Astrocyte (in vitro differentiated cells and primary cell): ENCODE measurements at regions not wholly inside any gene's neighbourhood (a gene's known extent, or its start where the extent isn't known, plus 50 kb on each side); places are given as distances from the start of the nearest gene placed in this dataset.
"Not testable (repeated sequence)": the region's sequence is repeated elsewhere in the genome, so short reads cannot be mapped to it uniquely, and the experiment has no call there.

Experiments used
- DNase-seq: peaks from one replicate; pipeline ENCODE4 v3.0.0-alpha.2; 2010; ENCODE audit warnings: low read depth
- FAIRE-seq: peaks from 2 replicates; lab custom pipeline; 2011; peaks lifted over from hg19 to GRCh38; lab: Jason Lieb, UNC
- H2AFZ ChIP-seq: 2 replicates; pipeline ENCODE4 v1.6.0; 2012; ENCODE audit warnings: low read depth, low read length, inconsistent platforms
- H3K27ac ChIP-seq: 2 replicates; pipeline ENCODE4 v1.5.1; 2011; ENCODE audit warnings: low read depth, low read length, inconsistent platforms
- H3K27me3 ChIP-seq: 2 replicates; pipeline ENCODE4 v1.6.0; 2011; ENCODE audit warnings: low read length, inconsistent platforms; ENCODE audit not compliant: insufficient read depth
- H3K36me3 ChIP-seq: 2 replicates; pipeline ENCODE4 v1.5.1; 2011; ENCODE audit warnings: low read length, inconsistent platforms; ENCODE audit not compliant: insufficient read depth
- H3K4me1 ChIP-seq: 2 replicates; pipeline ENCODE4 v1.5.1; 2011; ENCODE audit warnings: low read length, inconsistent platforms; ENCODE audit not compliant: insufficient read depth
- H3K4me2 ChIP-seq: 2 replicates; pipeline ENCODE4 v1.6.0; 2012; ENCODE audit warnings: low read length, inconsistent platforms
- H3K4me3 ChIP-seq: 2 replicates; pipeline ENCODE4 v1.5.1; 2011; ENCODE audit warnings: low read depth, mild to moderate bottlenecking, low read length, inconsistent platforms; ENCODE audit not compliant: insufficient read depth
- H3K79me2 ChIP-seq: 2 replicates; pipeline ENCODE4 v1.6.0; 2012; ENCODE audit warnings: mild to moderate bottlenecking, low read length, inconsistent platforms; ENCODE audit not compliant: insufficient read depth
- H3K9ac ChIP-seq: 2 replicates; pipeline ENCODE4 v1.6.0; 2012; ENCODE audit warnings: mild to moderate bottlenecking, low read length, inconsistent platforms
- H3K9me3 ChIP-seq: 2 replicates; pipeline ENCODE4 v1.5.1; 2012; ENCODE audit warnings: low read depth, mild to moderate bottlenecking, low read length, inconsistent platforms; ENCODE audit not compliant: insufficient read depth
- H4K20me1 ChIP-seq: 2 replicates; pipeline ENCODE4 v1.6.0; 2012; ENCODE audit warnings: low read length, inconsistent platforms; ENCODE audit not compliant: insufficient read depth
- H3K27ac Mint-ChIP-seq: one replicate; pipeline ENCODE4 v1.8.0; 2021; ENCODE audit warnings: mild to moderate bottlenecking, mixed read lengths; ENCODE audit not compliant: unreplicated experiment
- H3K27me3 Mint-ChIP-seq: one replicate; pipeline ENCODE4 v1.8.0; 2021; ENCODE audit warnings: low read depth, mixed read lengths; ENCODE audit not compliant: unreplicated experiment
- H3K36me3 Mint-ChIP-seq: one replicate; pipeline ENCODE4 v1.8.0; 2021; ENCODE audit warnings: low read depth, mixed read lengths; ENCODE audit not compliant: unreplicated experiment
- H3K4me1 Mint-ChIP-seq: one replicate; pipeline ENCODE4 v1.8.0; 2021; ENCODE audit warnings: low read depth, mixed read lengths; ENCODE audit not compliant: unreplicated experiment
- H3K4me3 Mint-ChIP-seq: one replicate; pipeline ENCODE4 v1.8.0; 2021; ENCODE audit warnings: mild to moderate bottlenecking, moderate library complexity, mixed read lengths; ENCODE audit not compliant: unreplicated experiment
- H3K9me3 Mint-ChIP-seq: one replicate; pipeline ENCODE4 v1.8.0; 2021; ENCODE audit warnings: mild to moderate bottlenecking, mixed read lengths; ENCODE audit not compliant: unreplicated experiment
- EZH2 ChIP-seq: IDR thresholded peaks from 2 replicates; pipeline ENCODE4 v1.6.1; 2012; ENCODE audit warnings: mild to moderate bottlenecking, low read length, inconsistent platforms; ENCODE audit not compliant: insufficient read depth
- TF ChIP-seq, protein P1 (sequence below): IDR thresholded peaks from 2 replicates; pipeline ENCODE4 v1.5.1; 2011; ENCODE audit warnings: low read depth, mild to moderate bottlenecking, inconsistent platforms, low read length, moderate library complexity; ENCODE audit not compliant: insufficient read depth

- Mint-ChIP-seq H3K4me1 (peaks cover 8% of the 10 kb centered on the region), H3K9me3 (no peaks in the 10 kb centered on the region), H3K36me3 (no peaks in the 10 kb centered on the region), H3K27me3 (no peaks in the 10 kb centered on the region), H3K4me3 (no peak overlapping the region), H3K27ac (no peak overlapping the region)
- TF ChIP-seq, protein P1, sequence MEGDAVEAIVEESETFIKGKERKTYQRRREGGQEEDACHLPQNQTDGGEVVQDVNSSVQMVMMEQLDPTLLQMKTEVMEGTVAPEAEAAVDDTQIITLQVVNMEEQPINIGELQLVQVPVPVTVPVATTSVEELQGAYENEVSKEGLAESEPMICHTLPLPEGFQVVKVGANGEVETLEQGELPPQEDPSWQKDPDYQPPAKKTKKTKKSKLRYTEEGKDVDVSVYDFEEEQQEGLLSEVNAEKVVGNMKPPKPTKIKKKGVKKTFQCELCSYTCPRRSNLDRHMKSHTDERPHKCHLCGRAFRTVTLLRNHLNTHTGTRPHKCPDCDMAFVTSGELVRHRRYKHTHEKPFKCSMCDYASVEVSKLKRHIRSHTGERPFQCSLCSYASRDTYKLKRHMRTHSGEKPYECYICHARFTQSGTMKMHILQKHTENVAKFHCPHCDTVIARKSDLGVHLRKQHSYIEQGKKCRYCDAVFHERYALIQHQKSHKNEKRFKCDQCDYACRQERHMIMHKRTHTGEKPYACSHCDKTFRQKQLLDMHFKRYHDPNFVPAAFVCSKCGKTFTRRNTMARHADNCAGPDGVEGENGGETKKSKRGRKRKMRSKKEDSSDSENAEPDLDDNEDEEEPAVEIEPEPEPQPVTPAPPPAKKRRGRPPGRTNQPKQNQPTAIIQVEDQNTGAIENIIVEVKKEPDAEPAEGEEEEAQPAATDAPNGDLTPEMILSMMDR, result no peak
- TF ChIP-seq EZH2, result no peak
- Histone ChIP-seq H3K9ac (no peak overlapping the region), H3K27me3 (no peaks in the 10 kb centered on the region), H3K4me2 (no peak overlapping the region), H3K4me1 (no peaks in the 10 kb centered on the region), H4K20me1 (no peaks in the 10 kb centered on the region), H2AFZ (peak overlapping the region; percentile 48), H3K4me3 (no peak overlapping the region), H3K27ac (no peak overlapping the region), H3K79me2 (no peaks in the 10 kb centered on the region), H3K9me3 (no peaks in the 10 kb centered on the region), H3K36me3 (no peaks in the 10 kb centered on the region)
- DNase-seq, result no peak
- no peak for FAIRE-seq
These were observed 159.6 kb downstream of the RND3 start for GRCh38 chr2:150327564-150328489.

DNA sequence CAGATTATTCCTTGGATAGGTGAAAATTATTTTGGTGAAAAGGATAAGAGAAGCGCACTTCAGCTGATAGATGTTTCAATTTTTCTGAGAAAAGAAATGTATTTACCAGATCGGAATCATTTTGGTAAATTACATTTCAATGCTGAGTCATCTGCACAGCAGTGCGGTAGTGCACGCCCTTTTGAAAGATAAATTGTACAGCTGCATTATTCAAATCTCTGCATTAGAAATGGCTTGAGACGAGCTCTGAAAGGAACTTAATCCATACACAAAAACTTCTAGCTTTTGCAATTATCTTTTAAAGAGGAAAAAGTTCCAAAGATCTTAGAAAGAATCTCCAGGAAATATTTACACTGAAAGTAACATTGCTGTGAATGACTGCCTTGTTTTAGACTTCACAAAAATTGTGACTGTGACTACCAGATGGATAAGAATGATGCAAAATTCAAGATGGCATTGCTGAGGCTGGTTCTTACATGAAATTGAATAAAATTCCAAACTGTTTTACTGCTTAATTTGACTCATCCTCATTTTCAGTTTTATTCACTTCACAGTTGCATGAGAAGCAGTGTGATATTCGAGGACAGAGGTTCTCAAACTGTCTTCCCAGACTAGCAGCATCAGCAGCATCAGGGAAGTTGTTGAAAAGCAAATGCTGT is 161.7 kb downstream of the RND3 start:
- Histone ChIP-seq H3K36me3 (no peaks in the 10 kb centered on the region), H3K27me3 (no peaks in the 10 kb centered on the region), H4K20me1 (no peaks in the 10 kb centered on the region), H3K4me2 (no peak overlapping the region), H3K9me3 (no peaks in the 10 kb centered on the region), H3K4me1 (no peaks in the 10 kb centered on the region), H3K4me3 (no peak overlapping the region), H3K9ac (no peak overlapping the region), H2AFZ (no peak overlapping the region), H3K79me2 (no peaks in the 10 kb centered on the region), H3K27ac (no peak overlapping the region)
- DNase-seq, result peak; percentile 20
- no peaks in the 10 kb centered on the region for H3K9me3 Mint-ChIP-seq
- H3K36me3 Mint-ChIP-seq, result no peaks in the 10 kb centered on the region
- TF ChIP-seq, protein P1, result no peak
- TF ChIP-seq EZH2, result no peak
- no peaks in the 10 kb centered on the region for H3K27me3 Mint-ChIP-seq
- H3K27ac Mint-ChIP-seq, result no peak overlapping the region
- no peak overlapping the region for H3K4me3 Mint-ChIP-seq
- peaks cover 8% of the 10 kb centered on the region for H3K4me1 Mint-ChIP-seq
- FAIRE-seq, result no peak

DNA sequence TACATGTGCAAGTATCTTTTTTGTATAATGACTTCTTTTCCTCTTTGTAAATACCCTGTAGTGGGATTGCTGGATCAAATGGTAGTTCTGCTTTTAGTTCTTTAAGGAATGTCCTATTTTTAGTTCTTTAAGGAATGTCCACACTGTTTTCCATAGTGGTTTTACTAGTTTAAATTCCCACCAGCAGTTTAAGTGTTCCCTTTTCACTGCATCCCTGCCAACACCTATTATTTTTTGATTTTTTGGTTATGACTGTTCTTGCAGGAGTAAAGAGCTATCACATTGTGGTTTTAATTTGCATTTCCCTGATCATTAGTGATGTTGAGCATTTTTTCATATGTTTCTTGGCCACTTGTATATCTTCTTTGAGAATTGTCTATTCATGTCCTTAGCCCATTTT is 164.4 kb downstream of the RND3 start:
- not testable (repeated sequence) for H3K4me1 ChIP-seq, H4K20me1 ChIP-seq, H3K27me3 ChIP-seq, H3K9ac ChIP-seq, FAIRE-seq, H3K79me2 ChIP-seq, H3K4me3 Mint-ChIP-seq, H2AFZ ChIP-seq, H3K4me2 ChIP-seq, H3K4me3 ChIP-seq, H3K27me3 Mint-ChIP-seq, H3K27ac ChIP-seq, H3K9me3 ChIP-seq, H3K9me3 Mint-ChIP-seq, H3K36me3 Mint-ChIP-seq, H3K36me3 ChIP-seq, H3K27ac Mint-ChIP-seq
- peaks cover 11% of the 10 kb centered on the region for H3K4me1 Mint-ChIP-seq
- DNase-seq, result peak; percentile 52
